Mononuclear cell (primary cell): ENCODE measurements at regions not wholly inside any gene's neighbourhood (a gene's known extent, or its start where the extent isn't known, plus 50 kb on each side); places are given as distances from the start of the nearest gene placed in this dataset.

Experiments
- H3K27me3 ChIP-seq: 2 replicates; pipeline ENCODE4 v1.6.0; 2011; ENCODE audit warnings: low read length, control low read depth; ENCODE audit not compliant: insufficient read depth
- H3K4me1 ChIP-seq: 2 replicates; pipeline ENCODE4 v1.5.1; 2011; ENCODE audit warnings: mild to moderate bottlenecking, low read length, control low read depth; ENCODE audit not compliant: insufficient read depth
- H3K4me3 ChIP-seq: 2 replicates; pipeline ENCODE4 v1.5.1; 2011; ENCODE audit warnings: mild to moderate bottlenecking, low read length, moderate library complexity
- H3K9me3 ChIP-seq: 2 replicates; pipeline ENCODE4 v1.5.1; 2011; ENCODE audit warnings: low read depth, mild to moderate bottlenecking, control low read depth, low read length

- Histone ChIP-seq H3K4me3 (no peak overlapping the region), H3K4me1 (no peaks in the 10 kb centered on the region), H3K27me3 (peaks cover 3% of the 10 kb centered on the region), H3K9me3 (no peaks in the 10 kb centered on the region)
Measured at GRCh38 chr5:61730866-61731265, 398.8 kb downstream of the ZSWIM6 start.

- H3K27me3 ChIP-seq = peaks cover 3% of the 10 kb centered on the region
Measured at GRCh38 chr5:61731267-61731945, 399.3 kb downstream of the ZSWIM6 start.

DNA sequence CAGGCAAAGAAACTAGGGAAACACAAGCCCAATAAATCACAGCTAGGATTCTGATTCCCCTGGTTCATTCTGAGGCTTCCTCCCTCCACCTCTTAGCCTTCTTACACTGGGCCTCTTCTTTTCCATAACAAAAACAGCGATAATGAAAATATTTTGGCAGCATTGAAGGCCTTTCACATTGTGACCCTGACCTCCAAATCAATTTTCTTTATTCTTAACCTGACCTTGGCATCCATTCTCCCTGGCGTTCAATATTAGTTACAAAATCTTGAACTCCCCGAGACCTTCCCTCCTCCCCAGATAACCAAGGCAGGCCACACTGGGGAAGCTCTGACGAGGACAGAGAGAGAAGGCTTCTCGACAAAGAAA is 399.9 kb downstream of the ZSWIM6 start:
- H3K4me3 ChIP-seq = no peak overlapping the region
- peaks cover 3% of the 10 kb centered on the region for H3K27me3 ChIP-seq
- H3K4me1 ChIP-seq = no peaks in the 10 kb centered on the region
- no peaks in the 10 kb centered on the region for H3K9me3 ChIP-seq

More at GRCh38 chr5:61731267-61731945, 399.3 kb downstream of the ZSWIM6 start:
- Histone ChIP-seq H3K4me1 (no peaks in the 10 kb centered on the region), H3K4me3 (no peak overlapping the region), H3K9me3 (no peaks in the 10 kb centered on the region)

DNA sequence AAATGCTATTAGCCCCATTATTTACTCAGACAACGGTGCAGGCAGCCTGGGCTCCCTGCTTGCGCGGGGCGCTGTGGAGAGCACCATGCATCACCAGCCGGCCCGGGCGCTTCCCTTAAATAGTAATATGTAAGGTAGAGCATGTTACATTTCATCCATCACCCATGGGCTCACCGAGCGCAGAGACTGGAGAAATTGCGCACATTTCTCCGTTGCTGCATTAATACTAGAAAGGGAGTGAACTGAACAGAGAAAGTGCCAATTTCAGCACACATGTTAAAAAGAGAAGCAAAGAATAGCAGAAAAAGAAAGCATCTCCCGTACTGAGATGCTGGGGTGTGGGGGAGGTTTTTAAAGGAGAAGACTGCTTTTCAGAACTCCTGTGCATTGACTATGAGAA is 400.3 kb downstream of the ZSWIM6 start:
- no peak overlapping the region for H3K4me3 ChIP-seq
- H3K27me3 ChIP-seq = peaks cover 3% of the 10 kb centered on the region
- no peaks in the 10 kb centered on the region for H3K9me3 ChIP-seq
- H3K4me1 ChIP-seq = no peaks in the 10 kb centered on the region

DNA sequence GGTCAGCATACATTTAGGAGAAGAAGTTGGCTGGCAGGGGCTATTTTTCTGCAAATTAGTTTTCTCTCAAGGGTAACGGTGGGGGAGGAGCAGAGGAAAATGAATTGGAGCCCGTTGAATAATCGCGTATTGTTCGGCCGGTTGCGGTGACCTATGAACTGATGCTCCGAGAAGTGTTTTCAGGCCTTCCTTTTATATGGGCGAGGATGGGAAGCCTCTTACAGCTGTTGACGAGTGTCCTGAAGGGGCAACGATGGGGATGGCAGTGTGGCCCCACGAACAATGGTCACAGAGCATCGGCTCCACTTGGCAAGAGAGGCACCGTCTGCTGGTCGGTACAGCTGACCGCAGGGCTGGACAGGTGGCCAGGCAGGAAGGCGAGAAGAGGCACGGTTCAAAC is 400.7 kb downstream of the ZSWIM6 start:
- Histone ChIP-seq H3K4me1 (no peaks in the 10 kb centered on the region), H3K4me3 (no peak overlapping the region), H3K27me3 (peaks cover 3% of the 10 kb centered on the region), H3K9me3 (no peaks in the 10 kb centered on the region)

- peaks cover 3% of the 10 kb centered on the region for H3K27me3 ChIP-seq
- H3K9me3 ChIP-seq = no peaks in the 10 kb centered on the region
- no peak overlapping the region for H3K4me3 ChIP-seq
- H3K4me1 ChIP-seq = no peaks in the 10 kb centered on the region
Measured at GRCh38 chr5:61734001-61734400, 401.9 kb downstream of the ZSWIM6 start.

DNA sequence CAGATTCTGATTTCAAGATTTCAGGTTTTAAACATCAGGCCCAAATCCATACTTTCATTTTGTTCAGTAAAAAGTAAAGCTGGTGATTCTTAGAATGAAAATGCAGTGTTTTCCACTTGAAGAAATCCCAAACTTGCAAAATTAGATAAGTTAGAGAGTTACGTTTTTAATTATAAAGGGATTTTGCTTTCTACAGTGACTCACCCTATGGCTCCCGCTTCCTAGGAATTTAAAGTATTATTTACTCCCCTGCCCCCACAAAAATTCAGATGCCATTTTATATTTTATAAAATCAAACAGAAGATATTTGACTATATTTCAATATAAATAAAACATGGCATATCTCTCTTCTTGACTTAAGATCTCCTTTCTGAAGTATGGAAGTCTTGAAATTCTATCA is 402.9 kb downstream of the ZSWIM6 start:
- H3K27me3 ChIP-seq = peaks cover 3% of the 10 kb centered on the region

GRCh38 chr5:61735531-61735930 is 403.5 kb downstream of the ZSWIM6 start:
- H3K27me3 ChIP-seq = peaks cover 3% of the 10 kb centered on the region
- no peak overlapping the region for H3K4me3 ChIP-seq
- H3K4me1 ChIP-seq = no peaks in the 10 kb centered on the region
- H3K9me3 ChIP-seq = no peaks in the 10 kb centered on the region

More for the DNA sequence above, 402.9 kb downstream of the ZSWIM6 start:
- no peak overlapping the region for H3K4me3 ChIP-seq
- no peaks in the 10 kb centered on the region for H3K9me3 ChIP-seq
- no peaks in the 10 kb centered on the region for H3K4me1 ChIP-seq

GRCh38 chr5:61735995-61736394 is 403.9 kb downstream of the ZSWIM6 start:
- H3K27me3 ChIP-seq = peaks cover 3% of the 10 kb centered on the region
- H3K9me3 ChIP-seq = no peaks in the 10 kb centered on the region
- H3K4me1 ChIP-seq = no peaks in the 10 kb centered on the region
- H3K4me3 ChIP-seq = no peak overlapping the region

GRCh38 chr5:61737301-61737963 is 405.4 kb downstream of the ZSWIM6 start:
- Histone ChIP-seq H3K9me3 (no peaks in the 10 kb centered on the region), H3K27me3 (no peaks in the 10 kb centered on the region), H3K4me3 (no peak overlapping the region), H3K4me1 (no peaks in the 10 kb centered on the region)

- H3K27me3 ChIP-seq = no peaks in the 10 kb centered on the region
- H3K4me1 ChIP-seq = no peaks in the 10 kb centered on the region
Measured at GRCh38 chr5:61737964-61738340, 405.9 kb downstream of the ZSWIM6 start.

DNA sequence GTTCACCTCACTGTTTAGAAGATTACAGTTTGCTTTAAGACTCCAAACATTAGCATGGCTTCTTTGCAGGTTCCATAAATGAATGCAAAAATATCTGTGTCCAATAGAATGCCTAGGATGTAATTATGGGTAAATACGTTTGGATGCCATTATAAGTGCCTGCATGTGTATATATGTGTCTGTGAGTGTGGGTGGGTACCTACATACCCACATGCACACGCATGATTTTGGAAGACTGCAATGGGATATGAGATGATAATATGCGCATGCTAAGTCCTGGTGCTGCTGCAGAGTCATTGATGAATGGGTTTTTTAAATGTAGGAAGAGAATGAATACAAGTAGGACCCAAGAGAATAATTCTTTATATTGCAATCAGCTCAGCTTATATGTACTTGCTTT is 406.4 kb downstream of the ZSWIM6 start:
- Histone ChIP-seq H3K27me3 (no peaks in the 10 kb centered on the region), H3K4me3 (no peak overlapping the region), H3K9me3 (no peaks in the 10 kb centered on the region), H3K4me1 (no peaks in the 10 kb centered on the region)

More at GRCh38 chr5:61737964-61738340, 405.9 kb downstream of the ZSWIM6 start:
- no peak overlapping the region for H3K4me3 ChIP-seq
- no peaks in the 10 kb centered on the region for H3K9me3 ChIP-seq

- Histone ChIP-seq H3K4me3 (no peak overlapping the region), H3K9me3 (no peaks in the 10 kb centered on the region), H3K4me1 (no peaks in the 10 kb centered on the region), H3K27me3 (no peaks in the 10 kb centered on the region)
Measured at GRCh38 chr5:61744690-61745619, 412.9 kb downstream of the ZSWIM6 start.

GRCh38 chr5:61746831-61747575 is 414.9 kb downstream of the ZSWIM6 start:
- Histone ChIP-seq H3K4me3 (no peak overlapping the region), H3K9me3 (no peaks in the 10 kb centered on the region), H3K27me3 (no peaks in the 10 kb centered on the region), H3K4me1 (no peaks in the 10 kb centered on the region)

GRCh38 chr5:61748121-61748520 is 416.1 kb downstream of the ZSWIM6 start:
- H3K9me3 ChIP-seq = no peaks in the 10 kb centered on the region
- no peaks in the 10 kb centered on the region for H3K27me3 ChIP-seq
- no peaks in the 10 kb centered on the region for H3K4me1 ChIP-seq
- H3K4me3 ChIP-seq = no peak overlapping the region
